PC-3 (cell line): ENCODE measurements at regions not wholly inside any gene's neighbourhood (a gene's known extent, or its start where the extent isn't known, plus 50 kb on each side); places are given as distances from the start of the nearest gene placed in this dataset.

ENCODE experiments used
- ATAC-seq: fragments of 200-7000 bp; cut with Tn5 transposase; 2 replicates; pipeline ENCODE4 v1.9.1; 2020; ENCODE audit warnings: mild to moderate bottlenecking, moderate library complexity
- BruUV-seq: library from RNA; stranded (reverse); fragments of 400-500 nt; replicated peaks from 2 replicates; lab custom pipeline; 2021; lab: Mats Ljungman, UMichigan
- CTCF ChIA-PET: fragments of 300-600 bp; sonication (Branson Sonifier 250); formaldehyde crosslinking; loops from one replicate; lab custom pipeline; 2022; ENCODE audit warnings: antibody characterized with exemption; lab: Charles Lee
- POLR2A ChIA-PET: fragments of 300-600 bp; sonication (Branson Sonifier 250); formaldehyde crosslinking; loops from one replicate; lab custom pipeline; 2022; ENCODE audit warnings: antibody characterized with exemption; ENCODE audit not compliant: unreplicated experiment; lab: Charles Lee
- DNase-seq: peaks from one replicate; pipeline ENCODE4 v3.0.0-alpha.2; 2015
- H2AFZ ChIP-seq: fragments of 300-600 bp; sonication (generic); 2 replicates; pipeline ENCODE4 v1.6.0; 2016; ENCODE audit warnings: antibody characterized with exemption, low read length
- H3F3A ChIP-seq: fragments of 300-600 bp; sonication (generic); one replicate; pipeline ENCODE4 v1.6.0; 2017; ENCODE audit warnings: antibody characterized with exemption, low read length, control low read depth, mild to moderate bottlenecking; ENCODE audit not compliant: unreplicated experiment
- H3K27ac ChIP-seq: fragments of 300-600 bp; sonication (generic); 2 replicates; pipeline ENCODE4 v1.5.1; 2016; ENCODE audit warnings: mild to moderate bottlenecking, low read length
- H3K27me3 ChIP-seq: fragments of 300-600 bp; sonication (generic); 2 replicates; pipeline ENCODE4 v1.6.1; 2016; ENCODE audit warnings: low read length, mixed read lengths
- H3K36me3 ChIP-seq: fragments of 300-600 bp; sonication (generic); 2 replicates; pipeline ENCODE4 v1.6.1; 2016; ENCODE audit warnings: low read depth, mixed run types, low read length, mixed read lengths
- H3K4me1 ChIP-seq: fragments of 300-600 bp; sonication (generic); 2 replicates; pipeline ENCODE4 v1.5.1; 2016; ENCODE audit warnings: low read length; ENCODE audit not compliant: insufficient read depth
- H3K4me2 ChIP-seq: fragments of 300-600 bp; sonication (generic); 2 replicates; pipeline ENCODE4 v1.6.0; 2016; ENCODE audit warnings: low read length
- H3K4me3 ChIP-seq: fragments of 300-600 bp; sonication (generic); 2 replicates; pipeline ENCODE4 v1.5.1; 2016; ENCODE audit warnings: mild to moderate bottlenecking, low read length, mixed read lengths
- H3K79me2 ChIP-seq: fragments of 300-600 bp; sonication (generic); 2 replicates; pipeline ENCODE4 v1.6.1; 2017; ENCODE audit warnings: low read length, mixed read lengths
- H3K9ac ChIP-seq: fragments of 300-600 bp; sonication (generic); 2 replicates; pipeline ENCODE4 v1.6.0; 2016; ENCODE audit warnings: mild to moderate bottlenecking, low read length
- H3K9me2 ChIP-seq: fragments of 300-600 bp; sonication (generic); replicated peaks from 2 replicates; pipeline ENCODE4 v1.6.1; 2016; ENCODE audit warnings: mixed run types, low read length, mixed read lengths
- H3K9me3 ChIP-seq: fragments of 300-600 bp; sonication (generic); 2 replicates; pipeline ENCODE4 v1.6.1; 2016; ENCODE audit warnings: low read length, mixed read lengths
- H4K20me1 ChIP-seq: fragments of 300-600 bp; sonication (generic); 2 replicates; pipeline ENCODE4 v1.6.1; 2016; ENCODE audit warnings: low read length, mixed read lengths
- EZH2 ChIP-seq: fragments of 300-600 bp; sonication (generic); IDR thresholded peaks from one replicate; pipeline ENCODE4 v1.6.1; 2017; ENCODE audit warnings: antibody characterized with exemption, mild to moderate bottlenecking, low read length; ENCODE audit not compliant: unreplicated experiment
- EZH2phosphoT487 ChIP-seq: fragments of 300-600 bp; sonication (generic); IDR thresholded peaks from 2 replicates; pipeline ENCODE4 v1.6.1; 2018; ENCODE audit warnings: mild to moderate bottlenecking, antibody characterized with exemption, low read length, borderline replicate concordance
- intact Hi-C: fragments of 100-400 bp; cut with micrococcal nuclease; formaldehyde crosslinking; loops from 2 replicates; pipeline ENCODE4 v1.9.0; 2023
- TF ChIP-seq, protein P1 (sequence below): fragments of 300-600 bp; sonication (generic); conservative IDR thresholded peaks from 2 replicates; pipeline ENCODE4 v1.5.1; 2017; ENCODE audit warnings: antibody characterized with exemption, low read depth, mild to moderate bottlenecking, low read length

GRCh38 chr6:14487625-14488024, 370.1 kb downstream of the CD83 start:
- Histone ChIP-seq H3K27me3 (no peaks in the 10 kb centered on the region), H2AFZ (no peak overlapping the region)
- no TSS peak for BruUV-seq

GRCh38 chr6:14488180-14488579, 370.6 kb downstream of the CD83 start:
- H2AFZ ChIP-seq, result no peak overlapping the region
- no peaks in the 10 kb centered on the region; the same call in 1 of the 2 replicates for H3K36me3 ChIP-seq
- peaks cover 9% of the 10 kb centered on the region for H3K4me1 ChIP-seq
- POLR2A ChIA-PET, result interaction anchor here (0.6 kb wide), 1 partner anchor 249 kb away, joined by 7 read pairs; no protein-coding TSS in a partner anchor
- ATAC-seq (no peak), DNase-seq (no peak)
- H3K79me2 ChIP-seq, result no peaks in the 10 kb centered on the region
- H3K9ac ChIP-seq, result no peak overlapping the region
- no peaks in the 10 kb centered on the region for H3K9me3 ChIP-seq
- H3K9me2 ChIP-seq, result no peaks in the 10 kb centered on the region
- H3F3A ChIP-seq, result no peaks in the 10 kb centered on the region
- intact Hi-C loops, result no loop called here
- H3K4me2 ChIP-seq, result no peak overlapping the region
- no peaks in the 10 kb centered on the region for H3K27me3 ChIP-seq
- no peaks in the 10 kb centered on the region for H4K20me1 ChIP-seq
- no TSS peak for BruUV-seq
- TF ChIP-seq, protein P1, sequence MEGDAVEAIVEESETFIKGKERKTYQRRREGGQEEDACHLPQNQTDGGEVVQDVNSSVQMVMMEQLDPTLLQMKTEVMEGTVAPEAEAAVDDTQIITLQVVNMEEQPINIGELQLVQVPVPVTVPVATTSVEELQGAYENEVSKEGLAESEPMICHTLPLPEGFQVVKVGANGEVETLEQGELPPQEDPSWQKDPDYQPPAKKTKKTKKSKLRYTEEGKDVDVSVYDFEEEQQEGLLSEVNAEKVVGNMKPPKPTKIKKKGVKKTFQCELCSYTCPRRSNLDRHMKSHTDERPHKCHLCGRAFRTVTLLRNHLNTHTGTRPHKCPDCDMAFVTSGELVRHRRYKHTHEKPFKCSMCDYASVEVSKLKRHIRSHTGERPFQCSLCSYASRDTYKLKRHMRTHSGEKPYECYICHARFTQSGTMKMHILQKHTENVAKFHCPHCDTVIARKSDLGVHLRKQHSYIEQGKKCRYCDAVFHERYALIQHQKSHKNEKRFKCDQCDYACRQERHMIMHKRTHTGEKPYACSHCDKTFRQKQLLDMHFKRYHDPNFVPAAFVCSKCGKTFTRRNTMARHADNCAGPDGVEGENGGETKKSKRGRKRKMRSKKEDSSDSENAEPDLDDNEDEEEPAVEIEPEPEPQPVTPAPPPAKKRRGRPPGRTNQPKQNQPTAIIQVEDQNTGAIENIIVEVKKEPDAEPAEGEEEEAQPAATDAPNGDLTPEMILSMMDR, result no peak
- TF ChIP-seq EZH2 (no peak), EZH2phosphoT487 (no peak)
- no peak overlapping the region for H3K4me3 ChIP-seq
- no peak overlapping the region for H3K27ac ChIP-seq
- CTCF ChIA-PET, result no interaction called here

More at GRCh38 chr6:14487625-14488024, 370.1 kb downstream of the CD83 start:
- no peaks in the 10 kb centered on the region for H4K20me1 ChIP-seq
- DNase-seq (no peak), ATAC-seq (no peak)
- TF ChIP-seq, protein P1, result no peak
- TF ChIP-seq EZH2 (no peak), EZH2phosphoT487 (no peak)
- intact Hi-C loops, result no loop called here
- ChIA-PET POLR2A (interaction anchor here (0.6 kb wide), 1 partner anchor 248 kb away, joined by 7 read pairs; no protein-coding TSS in a partner anchor), CTCF (no interaction called here)
- no peaks in the 10 kb centered on the region for H3K9me2 ChIP-seq
- no peaks in the 10 kb centered on the region for H3K79me2 ChIP-seq
- H3K9me3 ChIP-seq, result no peaks in the 10 kb centered on the region
- H3F3A ChIP-seq, result no peaks in the 10 kb centered on the region
- no peak overlapping the region for H3K27ac ChIP-seq
- H3K4me1 ChIP-seq, result peaks cover 9% of the 10 kb centered on the region
- H3K4me2 ChIP-seq, result no peak overlapping the region
- H3K9ac ChIP-seq, result no peak overlapping the region
- no peaks in the 10 kb centered on the region; the same call in 1 of the 2 replicates for H3K36me3 ChIP-seq
- no peak overlapping the region for H3K4me3 ChIP-seq

DNA sequence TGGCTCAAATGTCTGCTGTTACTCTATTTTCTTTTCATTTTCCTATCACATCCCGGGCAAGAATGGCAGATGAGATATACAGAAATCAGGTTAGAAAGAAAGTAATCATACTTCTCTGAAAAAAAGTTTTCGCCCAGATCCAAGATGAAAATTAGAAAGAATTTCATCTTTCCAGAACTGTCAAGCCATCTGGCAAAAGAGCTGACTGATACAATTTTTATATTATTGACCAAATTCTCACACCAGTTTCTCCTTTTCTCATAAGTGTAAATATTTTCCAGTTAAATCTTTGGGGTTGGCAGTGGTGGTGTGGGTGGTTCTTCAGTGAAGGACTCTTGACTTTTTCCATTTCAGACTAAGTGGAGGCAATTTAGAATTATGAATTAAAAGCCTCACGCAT, 371.9 kb downstream of the CD83 start:
- Histone ChIP-seq H3K27me3 (no peaks in the 10 kb centered on the region), H3K9me2 (no peaks in the 10 kb centered on the region), H3F3A (no peaks in the 10 kb centered on the region), H3K27ac (no peak overlapping the region), H4K20me1 (no peaks in the 10 kb centered on the region), H3K36me3 (no peaks in the 10 kb centered on the region; the same call in 1 of the 2 replicates), H2AFZ (no peak overlapping the region), H3K4me1 (peaks cover 9% of the 10 kb centered on the region), H3K4me2 (no peak overlapping the region), H3K9ac (no peak overlapping the region), H3K79me2 (no peaks in the 10 kb centered on the region), H3K9me3 (no peaks in the 10 kb centered on the region), H3K4me3 (no peak overlapping the region)
- TF ChIP-seq EZH2phosphoT487 (no peak), EZH2 (no peak)
- TF ChIP-seq, protein P1, result no peak
- intact Hi-C loops, result no loop called here
- DNase-seq (no peak), ATAC-seq (no peak)
- CTCF ChIA-PET, result no interaction called here
- POLR2A ChIA-PET, result no interaction called here
- BruUV-seq, result no TSS peak
